B cell (primary cell): ENCODE measurements at regions not wholly inside any gene's neighbourhood (a gene's known extent, or its start where the extent isn't known, plus 50 kb on each side); places are given as distances from the start of the nearest gene placed in this dataset.

Experiments
- CTCF ChIP-seq: fragments of 200-600 bp; IDR thresholded peaks from one replicate; pipeline ENCODE4 v1.8.0; 2022; ENCODE audit warnings: antibody characterized with exemption, mild to moderate bottlenecking
- EZH2 ChIP-seq: IDR thresholded peaks from 2 replicates; pipeline ENCODE4 v1.6.1; 2012; ENCODE audit warnings: borderline replicate concordance, low read depth, mild to moderate bottlenecking, moderate library complexity, low read length; ENCODE audit not compliant: insufficient read depth, poor library complexity, severe bottlenecking

GRCh38 chr9:78775211-78775610, 478.3 kb downstream of the PSAT1 start:
- TF ChIP-seq CTCF (no peak), EZH2 (no peak)
